GM12864 (cell line): ENCODE measurements at regions not wholly inside any gene's neighbourhood (a gene's known extent, or its start where the extent isn't known, plus 50 kb on each side); places are given as distances from the start of the nearest gene placed in this dataset.

Experiments used
- DNase-seq: peaks from one replicate; pipeline ENCODE4 v3.0.0-alpha.2; 2011; ENCODE audit warnings: low read depth
- H3K4me3 ChIP-seq: 2 replicates; pipeline ENCODE4 v1.5.1; 2011; ENCODE audit warnings: mild to moderate bottlenecking, low read depth, low read length, control low read depth
- CTCF ChIP-seq: IDR thresholded peaks from 2 replicates; pipeline ENCODE4 v1.5.1; 2011; ENCODE audit warnings: low read depth, mild to moderate bottlenecking, moderate library complexity, low read length, control low read depth, inconsistent platforms; ENCODE audit errors: missing control alignments

- no peak for TF ChIP-seq CTCF
- H3K4me3 ChIP-seq: no peak overlapping the region
- DNase-seq: no peak
Measured at GRCh38 chr4:126558596-126558995, 1074.2 kb upstream of the INTU start.

- no peak overlapping the region for H3K4me3 ChIP-seq
- no peak for TF ChIP-seq CTCF
- DNase-seq: no peak
Measured at GRCh38 chr4:126559961-126560360, 1072.8 kb upstream of the INTU start.

- no peak for TF ChIP-seq CTCF
- no peak for DNase-seq
- no peak overlapping the region for H3K4me3 ChIP-seq
Measured at GRCh38 chr4:126560794-126561193, 1072.0 kb upstream of the INTU start.

GRCh38 chr4:126563389-126563788 lies 1069.4 kb upstream of the INTU start:
- no peak for DNase-seq
- TF ChIP-seq CTCF: no peak
- H3K4me3 ChIP-seq: no peak overlapping the region

GRCh38 chr4:126564283-126564854 lies 1068.4 kb upstream of the INTU start:
- no peak for TF ChIP-seq CTCF
- no peak overlapping the region for H3K4me3 ChIP-seq
- no peak for DNase-seq

- H3K4me3 ChIP-seq: no peak overlapping the region
- no peak for TF ChIP-seq CTCF
- DNase-seq: no peak
Measured at GRCh38 chr4:126568652-126569570, 1063.8 kb upstream of the INTU start.
